PC-3 (cell line): ENCODE measurements at regions not wholly inside any gene's neighbourhood (a gene's known extent, or its start where the extent isn't known, plus 50 kb on each side); places are given as distances from the start of the nearest gene placed in this dataset.

Experiments used
- ATAC-seq: fragments of 200-7000 bp; cut with Tn5 transposase; 2 replicates; pipeline ENCODE4 v1.9.1; 2020; ENCODE audit warnings: mild to moderate bottlenecking, moderate library complexity
- BruUV-seq: library from RNA; stranded (reverse); fragments of 400-500 nt; replicated peaks from 2 replicates; lab custom pipeline; 2021; lab: Mats Ljungman, UMichigan
- CTCF ChIA-PET: fragments of 300-600 bp; sonication (Branson Sonifier 250); formaldehyde crosslinking; loops from one replicate; lab custom pipeline; 2022; ENCODE audit warnings: antibody characterized with exemption; lab: Charles Lee
- POLR2A ChIA-PET: fragments of 300-600 bp; sonication (Branson Sonifier 250); formaldehyde crosslinking; loops from one replicate; lab custom pipeline; 2022; ENCODE audit warnings: antibody characterized with exemption; ENCODE audit not compliant: unreplicated experiment; lab: Charles Lee
- DNase-seq: peaks from one replicate; pipeline ENCODE4 v3.0.0-alpha.2; 2015
- H2AFZ ChIP-seq: fragments of 300-600 bp; sonication (generic); 2 replicates; pipeline ENCODE4 v1.6.0; 2016; ENCODE audit warnings: antibody characterized with exemption, low read length
- H3F3A ChIP-seq: fragments of 300-600 bp; sonication (generic); one replicate; pipeline ENCODE4 v1.6.0; 2017; ENCODE audit warnings: antibody characterized with exemption, low read length, control low read depth, mild to moderate bottlenecking; ENCODE audit not compliant: unreplicated experiment
- H3K27ac ChIP-seq: fragments of 300-600 bp; sonication (generic); 2 replicates; pipeline ENCODE4 v1.5.1; 2016; ENCODE audit warnings: mild to moderate bottlenecking, low read length
- H3K27me3 ChIP-seq: fragments of 300-600 bp; sonication (generic); 2 replicates; pipeline ENCODE4 v1.6.1; 2016; ENCODE audit warnings: low read length, mixed read lengths
- H3K36me3 ChIP-seq: fragments of 300-600 bp; sonication (generic); 2 replicates; pipeline ENCODE4 v1.6.1; 2016; ENCODE audit warnings: low read depth, mixed run types, low read length, mixed read lengths
- H3K4me1 ChIP-seq: fragments of 300-600 bp; sonication (generic); 2 replicates; pipeline ENCODE4 v1.5.1; 2016; ENCODE audit warnings: low read length; ENCODE audit not compliant: insufficient read depth
- H3K4me2 ChIP-seq: fragments of 300-600 bp; sonication (generic); 2 replicates; pipeline ENCODE4 v1.6.0; 2016; ENCODE audit warnings: low read length
- H3K4me3 ChIP-seq: fragments of 300-600 bp; sonication (generic); 2 replicates; pipeline ENCODE4 v1.5.1; 2016; ENCODE audit warnings: mild to moderate bottlenecking, low read length, mixed read lengths
- H3K79me2 ChIP-seq: fragments of 300-600 bp; sonication (generic); 2 replicates; pipeline ENCODE4 v1.6.1; 2017; ENCODE audit warnings: low read length, mixed read lengths
- H3K9ac ChIP-seq: fragments of 300-600 bp; sonication (generic); 2 replicates; pipeline ENCODE4 v1.6.0; 2016; ENCODE audit warnings: mild to moderate bottlenecking, low read length
- H3K9me2 ChIP-seq: fragments of 300-600 bp; sonication (generic); replicated peaks from 2 replicates; pipeline ENCODE4 v1.6.1; 2016; ENCODE audit warnings: mixed run types, low read length, mixed read lengths
- H3K9me3 ChIP-seq: fragments of 300-600 bp; sonication (generic); 2 replicates; pipeline ENCODE4 v1.6.1; 2016; ENCODE audit warnings: low read length, mixed read lengths
- H4K20me1 ChIP-seq: fragments of 300-600 bp; sonication (generic); 2 replicates; pipeline ENCODE4 v1.6.1; 2016; ENCODE audit warnings: low read length, mixed read lengths
- EZH2 ChIP-seq: fragments of 300-600 bp; sonication (generic); IDR thresholded peaks from one replicate; pipeline ENCODE4 v1.6.1; 2017; ENCODE audit warnings: antibody characterized with exemption, mild to moderate bottlenecking, low read length; ENCODE audit not compliant: unreplicated experiment
- EZH2phosphoT487 ChIP-seq: fragments of 300-600 bp; sonication (generic); IDR thresholded peaks from 2 replicates; pipeline ENCODE4 v1.6.1; 2018; ENCODE audit warnings: mild to moderate bottlenecking, antibody characterized with exemption, low read length, borderline replicate concordance
- intact Hi-C: fragments of 100-400 bp; cut with micrococcal nuclease; formaldehyde crosslinking; loops from 2 replicates; pipeline ENCODE4 v1.9.0; 2023
- TF ChIP-seq, protein P1 (sequence below): fragments of 300-600 bp; sonication (generic); conservative IDR thresholded peaks from 2 replicates; pipeline ENCODE4 v1.5.1; 2017; ENCODE audit warnings: antibody characterized with exemption, low read depth, mild to moderate bottlenecking, low read length

DNA sequence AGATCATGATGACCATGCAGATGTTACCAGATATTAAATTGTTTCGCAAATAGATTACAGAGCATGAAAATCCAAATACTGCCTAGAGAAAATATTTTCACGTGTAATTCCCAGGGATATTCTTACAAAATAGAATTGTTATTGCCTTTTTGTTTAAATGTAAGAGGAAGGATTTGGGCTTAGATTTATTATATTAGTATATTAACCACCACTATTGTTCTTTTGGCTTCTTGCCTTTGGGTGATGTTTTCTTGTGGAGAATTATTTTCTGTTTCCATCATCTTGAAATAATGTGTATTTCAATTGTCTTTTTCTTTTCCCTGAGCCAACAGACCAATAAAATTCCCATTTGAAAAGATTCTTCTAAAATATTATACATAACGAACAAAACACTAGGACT is 109.7 kb upstream of the NUDT7 start:
- CTCF ChIA-PET = no interaction called here
- no peak overlapping the region for H2AFZ ChIP-seq
- BruUV-seq = no TSS peak
- H3K9ac ChIP-seq = no peak overlapping the region
- H3K36me3 ChIP-seq = no peaks in the 10 kb centered on the region
- no peaks in the 10 kb centered on the region for H3K9me2 ChIP-seq
- POLR2A ChIA-PET = no interaction called here
- no peaks in the 10 kb centered on the region for H3K27me3 ChIP-seq
- no peak for TF ChIP-seq EZH2phosphoT487
- TF ChIP-seq EZH2 = no peak
- TF ChIP-seq, protein P1, sequence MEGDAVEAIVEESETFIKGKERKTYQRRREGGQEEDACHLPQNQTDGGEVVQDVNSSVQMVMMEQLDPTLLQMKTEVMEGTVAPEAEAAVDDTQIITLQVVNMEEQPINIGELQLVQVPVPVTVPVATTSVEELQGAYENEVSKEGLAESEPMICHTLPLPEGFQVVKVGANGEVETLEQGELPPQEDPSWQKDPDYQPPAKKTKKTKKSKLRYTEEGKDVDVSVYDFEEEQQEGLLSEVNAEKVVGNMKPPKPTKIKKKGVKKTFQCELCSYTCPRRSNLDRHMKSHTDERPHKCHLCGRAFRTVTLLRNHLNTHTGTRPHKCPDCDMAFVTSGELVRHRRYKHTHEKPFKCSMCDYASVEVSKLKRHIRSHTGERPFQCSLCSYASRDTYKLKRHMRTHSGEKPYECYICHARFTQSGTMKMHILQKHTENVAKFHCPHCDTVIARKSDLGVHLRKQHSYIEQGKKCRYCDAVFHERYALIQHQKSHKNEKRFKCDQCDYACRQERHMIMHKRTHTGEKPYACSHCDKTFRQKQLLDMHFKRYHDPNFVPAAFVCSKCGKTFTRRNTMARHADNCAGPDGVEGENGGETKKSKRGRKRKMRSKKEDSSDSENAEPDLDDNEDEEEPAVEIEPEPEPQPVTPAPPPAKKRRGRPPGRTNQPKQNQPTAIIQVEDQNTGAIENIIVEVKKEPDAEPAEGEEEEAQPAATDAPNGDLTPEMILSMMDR = no peak
- intact Hi-C loops = no loop called here
- H4K20me1 ChIP-seq = no peaks in the 10 kb centered on the region
- H3F3A ChIP-seq = no peaks in the 10 kb centered on the region
- DNase-seq (no peak), ATAC-seq (no peak)
- no peak overlapping the region for H3K4me2 ChIP-seq
- no peaks in the 10 kb centered on the region for H3K4me1 ChIP-seq
- no peaks in the 10 kb centered on the region for H3K79me2 ChIP-seq
- no peaks in the 10 kb centered on the region for H3K9me3 ChIP-seq
- H3K4me3 ChIP-seq = no peak overlapping the region
- H3K27ac ChIP-seq = no peak overlapping the region

DNA sequence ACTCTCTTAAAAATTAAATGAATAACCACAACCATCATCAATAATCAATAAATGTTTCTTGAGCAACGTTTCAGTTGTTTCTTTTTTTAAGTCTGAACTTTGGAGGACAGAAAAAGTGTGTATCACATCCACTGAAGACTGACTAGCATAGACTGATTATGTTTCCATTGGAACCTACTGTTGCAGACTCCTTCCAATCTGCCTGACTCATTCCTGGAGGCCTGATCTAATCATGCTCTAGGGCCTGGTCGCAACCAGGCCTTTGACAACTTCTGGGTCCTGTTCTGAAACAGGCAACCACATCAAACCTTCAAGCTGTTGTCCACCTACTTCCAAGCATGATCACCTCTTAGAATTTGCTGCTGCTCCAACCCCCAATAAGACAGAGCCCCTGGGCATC is 109.2 kb upstream of the NUDT7 start:
- Histone ChIP-seq H3K9ac (no peak overlapping the region), H4K20me1 (no peaks in the 10 kb centered on the region)
- no peak for ATAC-seq

DNA sequence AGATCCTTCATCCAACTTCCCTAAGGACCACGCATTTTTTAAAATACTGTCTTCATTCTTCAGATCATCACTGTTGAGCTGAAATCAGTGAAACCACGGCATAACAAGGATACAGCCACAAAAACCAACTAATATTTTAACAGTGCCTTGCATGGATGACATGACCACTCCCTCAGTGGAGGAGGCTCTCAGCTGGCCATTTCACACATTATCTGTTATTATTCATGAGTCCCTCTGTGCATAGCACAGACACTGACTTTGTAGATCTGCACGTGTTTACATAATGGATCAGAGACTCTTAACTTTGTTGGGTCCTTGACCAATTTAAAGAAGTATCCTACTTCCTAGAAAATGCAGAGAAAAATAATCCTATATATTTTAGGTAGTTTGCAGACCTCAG is 104.8 kb upstream of the NUDT7 start:
- no peaks in the 10 kb centered on the region for H3F3A ChIP-seq
- no peaks in the 10 kb centered on the region for H3K36me3 ChIP-seq
- H3K4me2 ChIP-seq = no peak overlapping the region
- no peaks in the 10 kb centered on the region for H3K9me2 ChIP-seq
- H3K27ac ChIP-seq = no peak overlapping the region
- BruUV-seq = no TSS peak
- H4K20me1 ChIP-seq = no peaks in the 10 kb centered on the region
- H3K27me3 ChIP-seq = no peaks in the 10 kb centered on the region
- H3K79me2 ChIP-seq = no peaks in the 10 kb centered on the region
- POLR2A ChIA-PET = no interaction called here
- CTCF ChIA-PET = no interaction called here
- H2AFZ ChIP-seq = no peak overlapping the region
- no peak overlapping the region for H3K9ac ChIP-seq
- no peaks in the 10 kb centered on the region for H3K9me3 ChIP-seq
- H3K4me3 ChIP-seq = no peak overlapping the region
- ATAC-seq (no peak), DNase-seq (no peak)
- intact Hi-C loops = no loop called here
- no peaks in the 10 kb centered on the region for H3K4me1 ChIP-seq
- TF ChIP-seq EZH2phosphoT487 = no peak

More for the DNA sequence above, 109.2 kb upstream of the NUDT7 start:
- Histone ChIP-seq H3K9me2 (no peaks in the 10 kb centered on the region), H3F3A (no peaks in the 10 kb centered on the region), H3K4me1 (no peaks in the 10 kb centered on the region), H3K27me3 (no peaks in the 10 kb centered on the region), H2AFZ (no peak overlapping the region), H3K27ac (no peak overlapping the region), H3K4me2 (no peak overlapping the region), H3K36me3 (no peaks in the 10 kb centered on the region), H3K9me3 (no peaks in the 10 kb centered on the region), H3K79me2 (no peaks in the 10 kb centered on the region), H3K4me3 (no peak overlapping the region)
- CTCF ChIA-PET = no interaction called here
- no TSS peak for BruUV-seq
- DNase-seq = no peak
- POLR2A ChIA-PET = no interaction called here
- intact Hi-C loops = no loop called here
- TF ChIP-seq, protein P1 = no peak
- TF ChIP-seq EZH2phosphoT487 = no peak
- no peak for TF ChIP-seq EZH2
